ENCODE measurements at regions not wholly inside any gene's neighbourhood (a gene's known extent, or its start where the extent isn't known, plus 50 kb on each side); places are given as distances from the start of the nearest gene placed in this dataset.

DNA sequence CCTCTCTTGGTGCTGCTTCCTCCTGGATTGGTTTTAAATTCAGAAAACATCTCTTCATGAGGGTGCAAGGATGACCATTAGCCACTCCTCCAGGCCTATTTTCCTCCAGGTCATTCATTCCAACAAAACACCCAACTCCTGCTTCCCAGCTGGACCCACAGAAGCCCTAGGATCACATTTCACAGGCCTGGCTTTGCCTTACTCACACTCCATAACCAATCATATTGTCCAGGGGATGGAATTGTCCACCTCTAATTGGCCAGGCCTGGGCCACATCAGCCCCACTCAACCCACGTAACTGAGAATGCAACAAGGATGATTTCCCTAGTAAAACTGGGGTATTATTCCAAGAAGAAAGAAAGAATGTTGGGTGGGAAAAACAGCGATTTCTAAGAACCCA is 616.7 kb upstream of the SUCLG2 start:
- Histone ChIP-seq H3K4me1 (ENCODE audit: insufficient read depth) (no peaks in the 10 kb centered on the region), H3K4me3 (no peak overlapping the region), H3K36me3 (no peaks in the 10 kb centered on the region), H3K9me3 (no peaks in the 10 kb centered on the region), H3K27me3 (no peaks in the 10 kb centered on the region), H3K27ac (no peak overlapping the region)
- WGBS, 3 donors, result 79 to 88% (median 84%) methylated on average over 2 of the region's 2 CpGs
- intact Hi-C loops (cut with DNase I), result no loop called here
- no peak for DNase-seq
- TF ChIP-seq EP300 (IDR thresholded peaks at IDR 0.05) (no peak), CTCF (IDR thresholded peaks at IDR 0.05) (no peak), POLR2A (IDR thresholded peaks at IDR 0.05) (no peak)

- H3K27me3 ChIP-seq, result no peaks in the 10 kb centered on the region
- H3K27ac ChIP-seq, result no peak overlapping the region
- H3K4me1 ChIP-seq (ENCODE audit: insufficient read depth), result no peaks in the 10 kb centered on the region
- no peak for DNase-seq
- H3K36me3 ChIP-seq, result no peaks in the 10 kb centered on the region
- 65 to 68% (median 68%) methylated on average over 3 of the region's 3 CpGs for WGBS, 3 donors
- H3K4me3 ChIP-seq, result no peak overlapping the region
- no peaks in the 10 kb centered on the region for H3K9me3 ChIP-seq
- intact Hi-C loops (cut with DNase I), result no loop called here
- TF ChIP-seq EP300 (IDR thresholded peaks at IDR 0.05) (no peak), POLR2A (IDR thresholded peaks at IDR 0.05) (no peak), CTCF (IDR thresholded peaks at IDR 0.05) (no peak)
Observed at GRCh38 chr3:68256635-68257223, 602.3 kb upstream of the SUCLG2 start.

DNA sequence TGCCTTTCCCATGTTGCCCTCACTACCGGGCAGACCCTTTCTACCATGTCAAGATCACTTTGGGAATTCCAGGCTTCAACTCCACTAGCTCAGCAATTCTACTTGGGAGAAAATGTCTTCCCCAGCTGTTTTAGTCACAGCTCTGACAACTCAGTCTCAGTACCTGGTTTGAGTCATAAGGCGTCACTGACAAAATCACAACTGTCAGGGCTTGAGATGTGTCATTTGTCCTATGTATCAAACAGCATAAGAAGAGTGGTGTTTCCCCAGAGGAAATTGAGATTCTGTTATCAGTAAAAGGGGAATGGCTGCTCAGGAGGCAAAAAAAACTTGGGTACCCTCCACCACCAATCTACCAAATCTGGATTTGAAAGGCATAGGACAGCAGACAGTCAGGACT is 594.9 kb upstream of the SUCLG2 start:
- Histone ChIP-seq H3K27ac (no peak overlapping the region), H3K4me1 (ENCODE audit: insufficient read depth) (no peaks in the 10 kb centered on the region), H3K27me3 (no peaks in the 10 kb centered on the region), H3K9me3 (no peaks in the 10 kb centered on the region), H3K36me3 (no peaks in the 10 kb centered on the region), H3K4me3 (no peak overlapping the region)
- 81 to 92% (median 87%) methylated on average over 2 of the region's 2 CpGs for WGBS, 3 donors
- TF ChIP-seq POLR2A (IDR thresholded peaks at IDR 0.05) (no peak), CTCF (IDR thresholded peaks at IDR 0.05) (no peak), EP300 (IDR thresholded peaks at IDR 0.05) (no peak)
- intact Hi-C loops (cut with DNase I), result no loop called here
- DNase-seq, result no peak

DNA sequence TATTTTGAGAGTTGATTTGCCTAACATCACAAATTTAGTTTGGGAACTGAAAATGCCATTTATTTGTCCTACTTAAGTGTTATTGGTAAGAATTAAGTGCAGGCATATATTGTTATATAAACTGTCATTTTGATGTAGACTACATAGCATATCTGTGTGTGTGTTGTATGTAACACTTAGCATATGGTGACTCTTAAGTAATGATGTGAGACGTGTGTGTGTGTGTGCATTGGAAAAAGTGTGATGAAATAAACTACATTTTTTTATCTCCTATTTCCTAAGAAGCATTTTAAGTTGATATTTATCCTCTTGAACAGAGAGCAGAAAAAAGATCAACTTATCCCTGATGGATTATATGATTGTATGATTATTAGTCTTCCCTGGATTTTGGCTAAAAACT is 588.2 kb upstream of the SUCLG2 start:
- H3K9me3 ChIP-seq, result no peaks in the 10 kb centered on the region
- TF ChIP-seq POLR2A (IDR thresholded peaks at IDR 0.05) (no peak), CTCF (IDR thresholded peaks at IDR 0.05) (no peak), EP300 (IDR thresholded peaks at IDR 0.05) (no peak)
- H3K4me1 ChIP-seq (ENCODE audit: insufficient read depth), result no peaks in the 10 kb centered on the region
- intact Hi-C loops (cut with DNase I), result no loop called here
- H3K36me3 ChIP-seq, result no peaks in the 10 kb centered on the region
- DNase-seq, result no peak
- no peak overlapping the region for H3K27ac ChIP-seq
- no peaks in the 10 kb centered on the region for H3K27me3 ChIP-seq
- 56 to 75% (median 64%) methylated on average over 1 of the region's 1 CpG for WGBS, 3 donors
- H3K4me3 ChIP-seq, result no peak overlapping the region

All from ovary (tissue), 7 donors.